ENCODE measurements at regions not wholly inside any gene's neighbourhood (a gene's known extent, or its start where the extent isn't known, plus 50 kb on each side); places are given as distances from the start of the nearest gene placed in this dataset.
"Not testable (repeated sequence)": the region's sequence is repeated elsewhere in the genome, so short reads cannot be mapped to it uniquely, and the experiment has no call there.

DNA sequence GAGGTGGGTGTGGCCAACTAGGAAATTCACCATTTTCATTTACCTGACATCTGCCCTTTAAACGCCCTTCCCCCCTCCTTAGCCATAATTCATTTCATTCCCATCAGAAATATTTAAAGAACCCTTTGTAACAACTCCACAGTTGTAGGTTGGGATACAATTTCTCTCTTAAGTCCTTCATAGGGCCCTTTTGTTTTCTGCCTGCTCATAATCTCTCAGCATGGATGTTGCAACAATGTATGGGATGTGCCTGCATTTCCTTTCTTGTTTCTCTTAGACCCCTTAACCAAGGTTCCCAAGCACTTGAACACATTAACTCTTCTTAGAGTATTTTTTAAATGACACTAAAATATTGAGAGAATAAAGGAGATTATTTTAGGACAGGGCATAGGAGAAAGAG, 51.7 kb upstream of the MYO10 start:
- no peak for DNase-seq

DNA sequence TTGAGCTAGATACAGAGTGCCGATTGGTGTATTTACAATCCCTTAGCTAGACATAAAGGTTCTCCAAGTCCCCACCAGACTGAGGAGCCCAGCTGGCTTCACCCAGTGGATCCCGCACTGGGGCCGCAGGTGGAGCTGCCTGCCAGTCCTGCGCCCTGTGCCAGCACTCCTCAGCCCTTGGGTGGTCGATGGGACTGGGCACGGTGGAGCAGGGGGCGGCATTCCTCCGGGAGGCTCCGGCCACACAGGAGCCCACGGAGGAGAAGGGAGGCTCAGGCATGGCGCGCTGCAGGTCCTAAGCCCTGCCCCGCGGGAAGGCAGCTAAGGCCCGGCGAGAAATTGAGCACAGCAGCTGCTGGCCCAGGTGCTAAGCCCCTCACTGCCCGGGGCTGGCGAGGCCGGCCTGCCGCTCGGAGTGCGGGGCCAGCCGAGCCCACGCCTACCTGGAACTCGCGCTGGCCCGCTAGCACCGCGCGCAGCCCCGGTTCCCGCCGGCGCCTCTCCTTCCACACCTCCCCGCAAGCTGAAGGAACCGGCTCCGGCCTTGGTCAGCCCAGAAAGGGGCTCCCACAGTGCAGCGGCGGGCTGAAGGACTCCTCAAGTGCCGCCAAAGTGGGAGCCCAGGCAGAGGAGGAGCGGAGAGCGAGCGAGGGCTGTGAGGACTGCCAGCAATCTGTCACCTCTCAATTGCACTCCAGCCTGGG, 54.9 kb upstream of the MYO10 start:
- DNase-seq: not testable (repeated sequence)

DNA sequence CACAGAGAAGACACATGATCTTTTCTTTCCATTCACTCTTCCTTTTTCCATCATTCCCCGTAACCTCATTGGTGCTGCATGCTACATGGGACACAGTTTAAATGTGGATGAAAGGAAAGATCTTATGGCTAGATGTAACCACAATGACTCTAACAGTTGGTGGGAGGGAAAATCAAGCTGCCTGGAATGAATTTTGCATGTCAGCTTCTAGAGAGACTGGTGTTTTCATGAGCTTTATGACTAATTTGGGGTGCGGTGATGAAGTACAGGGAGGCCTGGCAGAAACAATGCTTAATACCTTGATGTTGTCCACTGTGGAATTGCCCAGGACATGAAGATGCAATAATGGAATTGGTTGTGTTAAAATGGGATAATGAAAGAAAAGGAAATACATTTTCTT, 55.9 kb upstream of the MYO10 start:
- DNase-seq: no peak

DNA sequence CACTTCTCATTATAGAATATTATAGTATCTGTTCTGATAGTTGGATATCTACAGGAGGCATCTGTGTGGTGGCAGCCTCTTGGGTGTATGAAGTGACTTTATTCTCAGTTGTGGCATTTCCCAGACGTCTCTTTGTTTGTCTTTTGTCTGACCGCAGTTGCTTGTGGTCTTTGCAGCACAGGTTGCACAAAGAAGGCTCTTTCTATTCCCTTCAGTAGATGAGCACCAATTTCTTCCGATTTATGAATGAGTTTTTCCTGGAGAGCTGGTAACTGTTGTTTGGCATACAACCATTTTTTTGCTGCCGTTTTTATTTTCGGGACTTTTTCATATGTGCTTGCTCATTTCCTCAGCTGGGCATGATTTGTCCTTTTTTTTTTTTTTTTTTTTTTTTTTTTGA, 56.4 kb upstream of the MYO10 start:
- DNase-seq: no peak

DNA sequence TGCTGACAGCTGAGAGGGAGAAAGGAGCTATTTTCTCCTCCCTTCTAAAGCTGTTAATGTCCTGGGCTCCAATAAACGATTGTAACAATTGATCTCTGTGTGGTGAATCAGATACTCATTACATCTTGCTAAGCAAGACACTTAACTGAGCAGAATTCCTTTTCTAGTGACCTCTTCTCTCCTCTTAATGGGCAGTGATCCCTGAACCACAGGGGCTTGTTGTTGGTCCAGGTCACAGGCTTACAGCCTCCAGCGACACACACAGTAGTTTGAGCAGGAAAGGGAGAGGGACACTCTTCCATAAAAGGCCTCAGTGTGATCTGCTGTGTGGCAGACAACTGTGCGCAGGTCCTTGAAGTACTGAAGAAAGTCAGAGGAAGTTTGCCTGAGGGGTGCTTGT, 58.5 kb upstream of the MYO10 start:
- no peak for DNase-seq

DNA sequence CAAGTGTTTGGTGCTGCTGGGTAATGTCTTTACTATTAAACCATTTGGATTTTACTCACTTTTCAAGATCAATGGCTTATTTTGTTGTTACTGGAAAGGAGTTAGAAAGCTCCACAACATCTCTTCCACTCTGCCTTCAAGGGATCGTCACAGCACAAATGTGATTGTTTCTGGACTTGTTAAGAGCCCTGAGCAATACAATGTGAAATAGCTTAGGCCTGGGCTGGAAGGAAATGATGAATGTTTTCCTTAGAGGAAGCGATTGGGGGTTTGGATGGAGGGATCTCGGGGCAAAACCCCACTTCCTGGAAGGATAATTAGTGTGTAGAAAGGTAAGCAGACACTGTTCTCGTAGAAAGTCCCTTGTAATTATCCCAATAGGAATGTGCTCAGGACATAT, 59.3 kb upstream of the MYO10 start:
- DNase-seq: no peak

DNA sequence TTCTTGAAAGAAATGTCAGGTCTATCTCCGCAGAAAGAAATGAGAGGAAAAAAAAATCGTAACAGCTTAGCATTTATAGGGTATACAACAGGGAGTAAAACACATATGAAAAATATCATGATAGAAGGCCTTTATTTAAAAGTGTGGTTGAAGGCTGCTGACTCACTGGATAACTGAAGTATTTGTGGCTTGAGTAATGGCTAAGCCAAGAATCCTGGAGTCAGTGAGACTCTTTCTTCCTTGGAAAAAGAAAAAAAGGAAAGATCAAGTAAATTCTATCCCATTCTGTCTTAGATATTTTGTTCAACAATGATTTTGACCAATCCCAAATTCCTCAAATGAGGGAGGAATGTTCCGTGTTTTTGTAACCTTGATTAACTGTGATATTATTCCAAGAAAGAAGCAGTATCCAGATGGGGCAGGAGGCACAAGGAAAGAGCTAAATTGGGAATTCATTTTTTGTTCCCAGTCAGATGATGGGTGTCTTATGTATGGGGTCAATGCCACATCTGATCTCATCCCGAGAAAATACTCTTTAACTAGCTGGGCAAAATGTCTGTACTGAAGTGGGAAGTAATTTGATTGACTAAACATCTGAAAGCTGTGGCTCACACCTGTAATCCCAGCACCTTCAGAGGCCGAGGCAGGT, 64.3 kb upstream of the MYO10 start:
- DNase-seq: no peak

DNA sequence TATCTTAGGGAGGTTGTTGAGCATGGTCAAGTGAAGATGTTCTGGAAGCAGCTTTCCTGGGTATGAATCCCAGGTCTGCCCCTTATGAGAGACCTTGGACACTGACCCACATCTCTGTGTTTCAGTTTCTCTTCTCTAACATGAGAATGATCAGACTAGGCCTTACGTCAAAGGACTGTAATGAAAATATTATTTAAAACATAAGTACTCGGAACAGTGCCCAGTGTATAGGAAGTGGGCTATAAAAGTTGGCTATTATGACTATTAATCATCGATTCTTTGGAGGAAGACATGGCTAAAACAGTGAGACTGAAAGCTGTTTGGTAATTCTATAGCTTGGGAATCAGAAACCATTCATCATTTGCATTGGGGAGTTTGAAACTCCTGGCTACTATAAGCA, 65.3 kb upstream of the MYO10 start:
- DNase-seq: no peak

DNA sequence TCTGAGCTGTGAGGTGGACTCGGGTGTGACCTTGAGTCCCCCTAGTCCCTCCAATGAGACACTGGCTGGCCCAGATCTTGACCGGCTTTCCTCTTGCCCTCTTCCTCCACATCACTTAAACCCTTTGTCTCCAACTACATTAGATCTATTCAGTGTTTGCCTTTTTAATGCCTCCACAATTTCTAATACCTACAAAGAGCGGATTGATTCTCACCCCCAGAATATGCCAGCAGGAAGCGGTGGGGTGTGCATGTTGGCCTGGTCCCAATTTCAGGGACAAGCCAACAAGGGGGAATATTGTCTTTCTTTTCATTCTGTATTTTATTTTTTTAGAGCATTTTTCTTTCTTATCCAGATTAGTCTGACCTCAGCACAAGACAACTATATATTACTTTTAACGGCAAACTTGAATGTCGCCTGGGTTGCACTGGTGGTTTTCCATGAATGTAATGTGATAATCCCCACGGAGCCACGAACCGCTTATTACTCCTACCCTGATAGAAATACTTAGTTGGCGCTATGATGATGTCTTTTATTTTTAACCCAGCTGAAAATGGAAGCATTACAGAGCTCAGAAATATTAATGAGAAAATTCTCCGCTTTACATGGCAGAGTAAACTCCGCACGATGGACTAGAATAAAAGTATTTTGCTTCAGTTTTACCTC, 68.5 kb upstream of the MYO10 start:
- no peak for DNase-seq

DNA sequence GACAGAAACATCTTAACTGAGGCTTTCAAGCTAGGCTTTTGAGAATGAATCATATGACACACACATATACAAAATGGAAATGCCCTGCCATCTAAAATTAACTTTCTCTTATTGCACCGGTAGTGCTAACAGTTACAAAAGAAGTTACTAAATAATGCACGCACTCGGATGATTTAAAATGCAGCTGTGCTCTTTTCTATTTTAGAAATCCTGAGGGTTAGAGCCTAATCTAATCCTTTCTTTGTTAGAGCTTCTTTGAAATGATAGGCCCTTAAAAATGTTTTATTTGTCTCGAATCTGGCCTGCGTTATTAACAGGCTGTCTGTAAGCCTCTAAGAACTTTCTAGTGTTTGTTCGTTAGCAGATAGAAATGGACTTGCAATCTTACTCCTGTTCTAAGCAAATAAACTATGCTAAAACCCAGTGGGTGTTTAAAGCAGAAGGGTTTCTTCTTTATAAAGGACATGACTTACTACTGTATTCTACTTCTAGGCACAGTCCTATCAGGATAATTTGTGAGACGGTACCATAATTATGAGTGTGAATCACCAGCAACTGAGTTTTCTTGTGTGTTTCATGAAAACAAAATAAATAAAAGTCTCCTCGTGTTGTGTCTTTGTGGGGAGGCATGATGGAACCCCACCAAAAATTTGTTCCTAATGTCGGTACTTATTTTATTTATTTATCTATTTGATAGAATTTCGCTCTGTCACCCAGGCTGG, 69.2 kb upstream of the MYO10 start:
- no peak for DNase-seq

DNA sequence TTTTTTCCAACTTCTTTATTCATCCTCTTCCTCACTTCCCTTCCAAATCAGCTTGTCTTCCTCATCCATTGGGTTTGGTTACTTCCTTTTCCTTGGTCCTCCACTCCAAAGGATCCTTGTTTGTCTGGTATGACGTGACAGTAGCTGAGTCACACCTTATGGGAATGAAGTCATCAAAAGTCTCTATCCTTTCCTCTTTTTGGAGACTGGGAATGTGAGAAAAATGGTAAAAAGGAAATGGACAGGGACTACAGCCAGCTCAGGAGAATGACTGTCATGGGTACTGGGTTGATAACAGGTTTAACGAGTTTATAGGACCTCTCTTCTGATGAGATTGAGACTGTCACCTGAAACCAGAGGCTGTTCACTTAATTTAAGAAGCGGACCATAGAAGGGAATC, 76.2 kb upstream of the MYO10 start:
- DNase-seq: no peak

DNA sequence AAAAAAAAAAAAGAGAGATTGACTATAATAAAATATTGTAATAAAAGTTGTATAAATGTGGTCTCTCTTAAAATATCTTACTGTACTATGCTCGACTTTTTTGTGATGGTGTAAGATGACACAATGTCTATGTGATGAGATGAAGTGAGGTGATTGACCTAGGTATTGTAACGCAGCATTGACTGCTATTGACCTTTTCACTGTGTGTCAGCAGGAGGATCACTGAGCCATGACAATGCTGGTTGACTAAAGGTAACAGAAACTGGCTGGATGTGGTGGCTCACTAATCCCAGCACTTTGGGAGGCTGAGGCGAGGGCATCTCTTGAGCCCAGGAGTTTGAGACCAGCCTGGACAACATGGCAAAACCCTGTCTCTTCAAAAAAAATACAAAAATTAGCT, 78.6 kb upstream of the MYO10 start:
- DNase-seq: no peak

DNA sequence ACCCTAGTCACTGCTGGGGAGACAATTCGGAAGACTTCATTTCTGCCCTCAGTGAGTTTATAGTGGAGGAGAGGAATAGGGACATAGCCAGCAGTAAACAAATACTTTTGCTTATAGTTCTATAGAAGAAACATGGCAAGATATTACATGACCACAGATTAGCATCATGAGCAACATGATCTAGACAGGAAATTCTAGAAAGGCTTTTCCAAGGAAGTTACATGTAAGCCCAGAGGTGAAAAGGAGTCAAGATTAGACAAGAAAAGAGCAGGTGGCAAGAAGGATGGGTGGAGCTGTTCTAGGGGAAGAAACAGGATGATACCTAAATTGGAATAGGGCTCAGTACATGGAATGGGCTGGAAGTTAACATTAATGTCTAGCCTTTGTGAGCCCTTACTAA, 82.8 kb upstream of the MYO10 start:
- DNase-seq: no peak

DNA sequence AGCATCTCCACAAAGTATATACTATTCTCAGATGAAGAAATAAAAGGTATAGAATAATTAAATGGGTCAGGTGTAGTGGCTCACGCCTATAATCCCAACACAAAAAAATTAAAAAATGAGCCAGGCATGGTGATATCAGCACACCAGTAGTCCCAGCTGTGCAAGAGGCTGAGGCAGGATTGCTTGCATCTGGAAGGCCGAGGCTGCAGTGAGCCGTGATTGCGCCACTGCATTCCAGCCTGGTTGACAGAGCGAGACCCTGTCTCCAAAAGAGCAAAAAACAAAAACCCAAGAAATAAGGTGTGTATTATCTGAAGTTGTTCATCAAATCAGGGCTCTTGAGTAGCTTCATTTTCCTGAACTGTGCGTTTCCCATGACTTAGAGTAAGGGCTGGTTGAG, 83.2 kb upstream of the MYO10 start:
- DNase-seq: no peak

DNA sequence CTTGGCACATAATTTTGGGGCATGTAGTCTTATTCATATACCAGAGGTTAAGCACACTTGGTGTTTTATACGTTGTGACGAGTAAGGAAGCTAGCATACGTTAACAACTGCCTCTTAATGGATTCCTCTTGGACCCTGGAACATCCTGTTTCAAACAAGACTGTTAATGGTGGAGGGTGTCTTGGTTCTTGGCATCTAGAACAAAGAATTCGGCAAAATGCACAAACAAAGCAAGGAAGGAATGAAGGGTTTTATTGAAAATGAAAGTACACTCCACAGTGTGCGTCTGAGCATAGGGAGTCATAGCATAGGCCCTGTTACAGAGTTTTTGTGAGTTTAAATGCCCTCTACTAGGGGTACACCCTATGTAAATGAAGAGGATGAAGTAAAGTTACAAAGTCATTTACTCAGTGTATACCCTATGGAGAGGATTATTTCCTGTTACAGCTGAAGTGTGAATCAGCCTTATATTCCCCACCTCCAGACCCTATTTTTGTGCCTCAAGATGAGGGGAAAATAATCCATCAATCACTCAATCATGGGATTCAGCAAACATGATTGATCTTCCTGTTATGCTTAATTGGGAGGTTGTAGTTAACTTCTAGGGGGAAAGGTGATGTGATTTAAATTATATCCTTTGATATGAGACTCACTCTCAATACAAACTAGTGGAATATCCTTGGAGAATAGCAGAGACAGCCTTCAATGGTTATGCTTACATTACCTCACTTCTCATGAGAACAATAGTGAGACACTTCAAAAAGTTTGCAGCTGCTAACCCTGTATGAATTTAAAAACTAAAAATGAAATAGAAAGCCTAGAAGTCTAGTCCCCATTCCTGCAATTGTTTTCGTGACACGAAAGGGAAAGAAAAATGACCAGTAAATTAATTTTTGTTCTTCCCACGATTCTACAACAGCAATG, 84.9 kb upstream of the MYO10 start:
- no peak for DNase-seq

DNA sequence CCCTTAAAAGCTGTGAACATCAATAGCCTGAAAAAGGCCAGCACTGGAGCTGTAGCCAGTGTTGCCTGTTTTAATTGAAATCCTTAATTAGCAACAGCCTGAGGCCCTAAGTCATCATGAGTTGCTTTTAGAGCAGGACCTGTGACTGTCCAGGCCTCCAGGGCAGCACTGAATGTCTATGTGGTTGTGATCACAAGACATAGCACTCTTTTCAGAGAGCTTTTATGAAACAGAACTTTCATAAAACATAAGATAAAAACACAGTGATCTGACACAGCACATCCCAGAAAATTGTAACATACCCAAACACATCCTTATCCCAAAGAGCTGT, 85.5 kb upstream of the MYO10 start:
- no peak for DNase-seq

DNA sequence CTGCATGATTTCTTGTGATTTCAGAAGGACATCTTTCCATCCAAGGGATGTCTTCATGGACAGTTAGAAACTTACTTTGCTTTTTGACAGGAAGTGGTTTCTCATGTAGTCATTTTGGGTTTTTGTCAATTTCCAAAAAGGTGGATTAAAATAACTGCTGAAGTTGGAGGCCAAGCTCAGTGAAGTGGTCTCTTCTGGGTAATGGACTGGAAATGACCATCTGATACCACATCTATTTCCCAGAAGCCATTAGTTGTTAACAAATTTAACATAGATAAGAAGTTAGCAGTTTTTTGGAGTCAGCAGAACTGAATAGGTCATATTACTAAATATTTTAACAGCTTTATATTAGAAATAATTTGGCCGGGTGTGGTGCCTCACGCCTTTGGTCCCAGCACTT, 86.2 kb upstream of the MYO10 start:
- no peak for DNase-seq

DNA sequence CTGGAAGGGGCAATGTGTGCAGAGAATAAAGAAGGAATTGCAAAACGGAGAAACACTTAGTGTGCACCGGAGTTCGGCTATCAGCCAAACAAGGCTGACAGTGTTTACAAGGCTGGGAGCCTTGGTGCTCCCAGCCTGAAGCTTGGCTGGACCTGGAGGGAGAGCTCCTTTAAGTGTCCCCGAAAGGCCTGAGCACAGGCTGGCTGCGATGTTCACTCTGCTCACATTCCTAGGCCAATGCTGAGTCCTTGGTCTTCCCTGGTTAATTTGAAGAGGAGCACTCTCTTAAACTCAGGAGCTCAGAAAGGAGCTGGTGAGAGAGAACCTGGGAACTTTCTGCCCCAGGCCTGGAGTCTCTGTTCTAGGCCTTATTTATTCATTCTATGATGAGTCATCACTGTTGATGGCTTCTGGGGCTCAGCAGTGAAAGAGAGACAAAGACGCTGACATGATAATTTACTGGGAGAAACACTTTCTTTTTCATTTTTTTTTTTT, 88.6 kb upstream of the MYO10 start:
- DNase-seq: no peak

DNA sequence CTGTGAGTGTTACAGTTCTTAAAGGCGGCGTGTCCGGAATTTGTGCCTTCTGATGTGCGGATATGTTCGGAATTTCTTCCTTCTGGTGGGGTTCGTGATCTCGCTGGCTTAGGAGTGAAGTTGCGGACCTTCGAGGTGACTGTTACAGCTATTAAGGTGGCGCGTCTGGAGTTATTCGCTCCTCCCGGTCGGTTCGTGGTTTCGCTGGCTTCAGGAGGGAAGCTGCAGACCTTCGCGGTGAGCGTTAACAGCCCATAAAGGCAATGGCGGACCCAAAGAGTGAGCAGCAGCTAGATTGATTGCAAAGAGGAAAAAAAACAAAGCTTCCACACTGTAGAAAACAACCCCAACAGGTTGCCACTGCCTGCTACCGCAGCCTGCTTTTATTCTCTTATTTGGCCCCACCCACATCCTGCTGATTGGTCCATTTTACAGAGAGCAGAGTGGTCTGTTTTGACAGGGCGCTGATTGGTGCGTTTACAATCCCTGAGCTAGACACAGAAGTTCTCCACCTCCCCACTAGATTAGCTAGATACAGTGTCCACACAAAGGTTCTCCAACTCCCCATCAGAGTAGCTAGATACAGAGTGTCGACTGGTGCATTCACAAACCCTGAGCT, 95.7 kb upstream of the MYO10 start:
- DNase-seq: not testable (repeated sequence)

DNA sequence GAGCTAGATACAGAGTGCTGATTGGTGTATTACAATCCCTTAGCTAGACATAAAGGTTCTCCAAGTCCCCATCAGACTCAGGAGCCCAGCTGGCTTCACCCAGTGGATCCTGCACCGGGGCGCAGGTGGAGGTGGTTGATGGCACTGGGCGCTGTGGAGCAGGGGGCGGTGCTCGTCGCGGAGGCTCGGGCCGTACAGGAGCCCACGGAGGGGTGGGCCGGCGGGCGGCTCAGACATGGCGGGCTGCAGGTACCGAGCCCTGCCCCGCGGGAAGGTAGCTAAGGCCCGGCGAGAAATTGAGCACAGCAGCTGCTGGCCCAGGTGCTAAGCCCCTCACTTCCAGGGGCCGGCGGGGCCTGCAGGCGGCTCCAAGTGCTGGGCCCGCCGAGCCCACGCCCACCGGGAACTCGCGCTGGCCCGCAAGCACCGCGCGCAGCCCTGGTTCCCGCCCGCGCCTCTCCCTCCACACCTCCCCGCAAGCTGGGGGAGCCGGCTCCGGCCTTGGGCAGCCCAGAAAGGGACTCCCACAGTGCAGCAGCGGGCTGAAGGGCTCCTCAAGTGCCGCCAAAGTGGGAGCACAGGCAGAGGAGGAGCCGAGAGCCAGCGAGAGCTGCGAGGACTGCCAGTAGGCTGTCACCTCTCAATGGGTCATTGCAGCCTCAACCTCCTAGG, 96.4 kb upstream of the MYO10 start:
- not testable (repeated sequence) for DNase-seq

DNA sequence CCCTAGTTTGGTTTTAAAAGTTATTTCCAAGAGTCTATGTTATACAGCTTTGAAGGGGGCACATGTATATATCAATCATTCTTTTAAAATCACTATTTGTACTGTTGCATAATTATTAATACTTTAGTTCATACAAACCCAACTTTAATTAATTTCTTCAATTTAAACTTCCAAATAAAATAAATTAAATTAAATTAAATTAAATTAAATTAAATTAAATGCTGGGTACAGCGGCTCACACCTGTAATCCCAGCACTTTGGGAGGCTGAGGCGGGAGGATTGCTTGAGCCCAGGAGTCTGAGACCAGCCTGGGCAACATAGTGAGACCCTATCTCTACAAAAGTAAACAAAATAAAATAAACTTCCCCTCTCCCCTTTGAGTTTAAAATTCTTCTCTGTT, 98.9 kb upstream of the MYO10 start:
- not testable (repeated sequence) for DNase-seq

All from hindlimb muscle (tissue), 1 donor.